Renal pelvis (tissue), 1 donor: ENCODE measurements at regions not wholly inside any gene's neighbourhood (a gene's known extent, or its start where the extent isn't known, plus 50 kb on each side); places are given as distances from the start of the nearest gene placed in this dataset.
"Not testable (repeated sequence)": the region's sequence is repeated elsewhere in the genome, so short reads cannot be mapped to it uniquely, and the experiment has no call there.

Experiments used
- DNase-seq: peaks from one replicate; pipeline ENCODE4 v3.0.0-alpha.2; 2013

GRCh38 chr11:90558328-90558865, 335.5 kb upstream of the CHORDC1 start:
- DNase-seq: no peak

- no peak for DNase-seq
Measured at GRCh38 chr11:90556606-90557005, 333.8 kb upstream of the CHORDC1 start.

GRCh38 chr11:90556026-90556425, 333.2 kb upstream of the CHORDC1 start:
- DNase-seq: no peak

GRCh38 chr11:90555477-90555876, 332.6 kb upstream of the CHORDC1 start:
- DNase-seq: no peak

- no peak for DNase-seq
Measured at GRCh38 chr11:90542092-90542491, 319.2 kb upstream of the CHORDC1 start.

GRCh38 chr11:90536301-90536700, 313.5 kb upstream of the CHORDC1 start:
- DNase-seq: no peak

- DNase-seq: no peak
Measured at GRCh38 chr11:90532125-90532524, 309.3 kb upstream of the CHORDC1 start.

GRCh38 chr11:90531001-90531400, 308.2 kb upstream of the CHORDC1 start:
- DNase-seq: no peak

GRCh38 chr11:90525962-90526361, 303.1 kb upstream of the CHORDC1 start:
- no peak for DNase-seq

GRCh38 chr11:90512846-90513245, 290.0 kb upstream of the CHORDC1 start:
- DNase-seq: no peak

- DNase-seq: no peak
Measured at GRCh38 chr11:90510839-90511238, 288.0 kb upstream of the CHORDC1 start.

GRCh38 chr11:90500922-90501568, 278.2 kb upstream of the CHORDC1 start:
- no peak for DNase-seq

GRCh38 chr11:90496722-90497121, 273.9 kb upstream of the CHORDC1 start:
- DNase-seq: no peak

GRCh38 chr11:90493379-90493778, 270.5 kb upstream of the CHORDC1 start:
- DNase-seq: no peak

- DNase-seq: no peak
Measured at GRCh38 chr11:90491466-90491865, 268.6 kb upstream of the CHORDC1 start.

GRCh38 chr11:90476442-90477007, 253.7 kb upstream of the CHORDC1 start:
- peak; percentile 20 for DNase-seq

GRCh38 chr11:90468923-90469322, 246.1 kb upstream of the CHORDC1 start:
- no peak for DNase-seq

- no peak for DNase-seq
Measured at GRCh38 chr11:90465553-90465952, 242.7 kb upstream of the CHORDC1 start.

GRCh38 chr11:90455347-90455920, 232.6 kb upstream of the CHORDC1 start:
- not testable (repeated sequence) for DNase-seq

- DNase-seq: no peak
Measured at GRCh38 chr11:90453525-90453924, 230.7 kb upstream of the CHORDC1 start.

- no peak for DNase-seq
Measured at GRCh38 chr11:90449606-90450005, 226.8 kb upstream of the CHORDC1 start.

GRCh38 chr11:90448256-90448655, 225.4 kb upstream of the CHORDC1 start:
- no peak for DNase-seq

GRCh38 chr11:90447618-90448017, 224.8 kb upstream of the CHORDC1 start:
- no peak for DNase-seq
